ENCODE measurements at regions not wholly inside any gene's neighbourhood (a gene's known extent, or its start where the extent isn't known, plus 50 kb on each side); places are given as distances from the start of the nearest gene placed in this dataset.

DNA sequence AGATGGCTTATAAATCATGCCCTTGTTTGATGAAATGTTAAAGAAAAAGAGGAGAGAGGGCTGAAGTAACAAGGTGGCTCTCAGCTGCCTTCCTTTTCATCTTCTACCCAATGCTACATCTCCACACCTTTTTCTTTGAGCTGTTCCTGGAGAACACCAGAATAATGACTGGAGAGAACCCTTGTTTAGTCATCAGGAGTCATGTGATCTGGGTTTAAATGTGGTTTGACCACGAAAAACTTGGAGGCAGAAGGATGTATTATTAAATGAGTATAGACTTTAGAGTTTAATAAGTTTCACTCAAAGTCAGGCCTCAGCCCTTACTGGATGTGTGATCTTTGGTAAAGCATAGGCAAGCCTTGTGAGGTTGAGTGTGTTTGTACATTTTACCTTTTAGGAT is 230.3 kb upstream of the TBL1XR1 start (continued):
- TF ChIP-seq NFAT5 (CRISPR knock-in tag; IDR thresholded peaks at IDR 0.05), result no peak

DNA sequence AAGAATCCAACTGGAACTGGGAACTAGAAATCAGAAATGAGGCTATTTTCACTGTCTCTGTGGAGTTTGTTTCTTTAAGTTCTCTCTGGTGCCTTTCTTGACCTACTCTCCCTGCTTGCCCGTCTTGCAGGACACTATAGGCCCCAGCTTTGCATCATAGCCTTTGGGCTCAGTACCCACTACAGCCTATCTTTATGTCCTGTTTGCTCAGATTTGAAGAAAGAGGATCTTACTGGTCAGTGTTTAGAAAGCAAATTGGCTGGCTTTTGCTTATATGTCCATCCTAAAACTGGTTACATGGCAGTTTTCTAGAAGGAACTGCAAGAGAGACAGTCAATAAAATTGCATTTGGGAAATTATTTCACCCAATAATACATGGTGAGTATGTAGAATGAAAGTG is 231.8 kb upstream of the TBL1XR1 start:
- Histone ChIP-seq H3K27ac (ENCODE audit: extremely low read length, insufficient read depth, low read length) (no peak overlapping the region), H3K4me1 (ENCODE audit: insufficient read depth, low read length) (no peaks in the 10 kb centered on the region), H3K9me3 (ENCODE audit: low read length) (no peaks in the 10 kb centered on the region), H3K4me3 (replicated peaks in 1 of 3; ENCODE audit: insufficient read depth in 1 of 3, low read depth in 2 of 3, low read length in 3 of 3) (no peak overlapping the region), H3K79me2 (ENCODE audit: insufficient read depth, low read length) (no peaks in the 10 kb centered on the region), H3K4me2 (ENCODE audit: low read depth, low read length) (no peak overlapping the region), H3K36me3 (replicated peaks in 1 of 2; ENCODE audit: control insufficient read depth in 1 of 2, insufficient read depth in 2 of 2, low read length in 2 of 2) (no peaks in the 10 kb centered on the region), H2AFZ (ENCODE audit: low read length) (no peak overlapping the region), H4K20me1 (ENCODE audit: insufficient read depth, low read length) (no peaks in the 10 kb centered on the region), H3K9ac (ENCODE audit: insufficient read depth, low read depth, low read length) (no peak overlapping the region), H3K27me3 (ENCODE audit: control insufficient read depth in 1 of 2, insufficient read depth in 2 of 2, low read length in 2 of 2) (no peaks in the 10 kb centered on the region)
- in situ Hi-C loops (cut with HindIII; ENCODE audit: extremely low pct_ligation_motif_present, low pct_unique_long_range_greater_than_20kb) (loop anchor here (25.0 kb wide), 1 partner anchor 917 kb away; no protein-coding TSS in a partner anchor), intact Hi-C loops (cut with micrococcal nuclease; ENCODE audit: unreplicated experiment) (no loop called here)
- ChIA-PET POLR2A (no interaction called here), CTCF (ENCODE audit: low intra/inter-chr PET ratio, low total read pairs) (no interaction called here)
- WGBS (ENCODE audit: low lambda C conversion rate), result 5% methylated on average over 1 of the region's 1 CpG
- DNase-seq (ENCODE audit: low spot score) (no peak), ATAC-seq (no peak), FAIRE-seq (no peak)
- BruUV-seq (replicated peaks), result no TSS peak
- TF ChIP-seq, protein P1, sequence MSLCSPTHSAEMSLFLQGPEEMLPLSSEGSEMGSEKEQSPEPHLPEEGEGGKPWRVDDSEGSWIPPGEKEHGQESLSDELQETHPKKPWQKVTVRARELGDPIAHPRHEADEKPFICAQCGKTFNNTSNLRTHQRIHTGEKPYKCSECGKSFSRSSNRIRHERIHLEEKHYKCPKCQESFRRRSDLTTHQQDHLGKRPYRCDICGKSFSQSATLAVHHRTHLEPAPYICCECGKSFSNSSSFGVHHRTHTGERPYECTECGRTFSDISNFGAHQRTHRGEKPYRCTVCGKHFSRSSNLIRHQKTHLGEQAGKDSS (CRISPR knock-in tag; IDR thresholded peaks at IDR 0.05; ENCODE audit: borderline replicate concordance, low read depth), result no peak
- TF ChIP-seq PCBP2 (optimal IDR thresholded peaks at IDR 0.05; ENCODE audit: low read depth, low read length, poor library complexity, severe bottlenecking) (no peak), ZNF556 (CRISPR knock-in tag; IDR thresholded peaks at IDR 0.05; ENCODE audit: borderline replicate concordance) (no peak), PPARG (CRISPR knock-in tag; conservative IDR thresholded peaks at IDR 0.05) (no peak), TARDBP (CRISPR knock-in tag; IDR thresholded peaks at IDR 0.05) (no peak), SYNCRIP (IDR thresholded peaks at IDR 0.05; ENCODE audit: insufficient read depth, low read depth, low read length) (no peak), ZNF597 (CRISPR knock-in tag; IDR thresholded peaks at IDR 0.05) (no peak), CBFB (CRISPR knock-in tag; IDR thresholded peaks at IDR 0.05) (no peak), ZNF678 (CRISPR knock-in tag; IDR thresholded peaks at IDR 0.05) (no peak), ZNF124 (CRISPR knock-in tag; IDR thresholded peaks at IDR 0.05) (no peak), CENPT (CRISPR knock-in tag; IDR thresholded peaks at IDR 0.05; ENCODE audit: low read depth) (no peak), PAX8 (CRISPR knock-in tag; IDR thresholded peaks at IDR 0.05; ENCODE audit: borderline replicate concordance) (no peak)
- TF ChIP-seq, protein P2, sequence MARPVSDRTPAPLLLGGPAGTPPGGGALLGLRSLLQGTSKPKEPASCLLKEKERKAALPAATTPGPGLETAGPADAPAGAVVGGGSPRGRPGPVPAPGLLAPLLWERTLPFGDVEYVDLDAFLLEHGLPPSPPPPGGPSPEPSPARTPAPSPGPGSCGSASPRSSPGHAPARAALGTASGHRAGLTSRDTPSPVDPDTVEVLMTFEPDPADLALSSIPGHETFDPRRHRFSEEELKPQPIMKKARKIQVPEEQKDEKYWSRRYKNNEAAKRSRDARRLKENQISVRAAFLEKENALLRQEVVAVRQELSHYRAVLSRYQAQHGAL (CRISPR knock-in tag; IDR thresholded peaks at IDR 0.05; ENCODE audit: not compliant biosample characterization), result no peak
- TF ChIP-seq, protein P3, sequence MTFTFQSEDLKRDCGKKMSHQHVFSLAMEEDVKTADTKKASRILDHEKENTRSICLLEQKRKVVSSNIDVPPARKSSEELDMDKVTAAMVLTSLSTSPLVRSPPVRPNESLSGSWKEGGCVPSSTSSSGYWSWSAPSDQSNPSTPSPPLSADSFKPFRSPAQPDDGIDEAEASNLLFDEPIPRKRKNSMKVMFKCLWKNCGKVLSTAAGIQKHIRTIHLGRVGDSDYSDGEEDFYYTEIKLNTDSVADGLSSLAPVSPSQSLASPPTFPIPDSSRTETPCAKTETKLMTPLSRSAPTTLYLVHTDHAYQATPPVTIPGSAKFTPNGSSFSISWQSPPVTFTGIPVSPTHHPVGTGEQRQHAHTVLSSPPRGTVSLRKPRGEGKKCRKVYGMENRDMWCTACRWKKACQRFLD (CRISPR knock-in tag; IDR thresholded peaks at IDR 0.05; ENCODE audit: borderline replicate concordance), result no peak
